ENCODE measurements at regions not wholly inside any gene's neighbourhood (a gene's known extent, or its start where the extent isn't known, plus 50 kb on each side); places are given as distances from the start of the nearest gene placed in this dataset.

- TF ChIP-seq ZNF512B (CRISPR knock-in tag; IDR thresholded peaks at IDR 0.05; ENCODE audit: borderline replicate concordance) (0 out of 2 replicates have a peak, but pooled peaks have one; percentile 49), KLF16 (CRISPR knock-in tag; IDR thresholded peaks at IDR 0.05) (no peak), ZNF605 (CRISPR knock-in tag; IDR thresholded peaks at IDR 0.05) (peak; percentile 42; the same call in 1 of the 2 replicates), ZFP91 (CRISPR knock-in tag; IDR thresholded peaks at IDR 0.05; ENCODE audit: borderline replicate concordance) (peak; percentile 34; the same call in 1 of the 2 replicates), HNF4A (CRISPR knock-in tag; IDR thresholded peaks at IDR 0.05) (peak; percentile 63; the same call in 1 of the 2 replicates), SAFB2 (CRISPR knock-in tag; IDR thresholded peaks at IDR 0.05; ENCODE audit: borderline replicate concordance, low read depth) (no peak), PCBP2 (optimal IDR thresholded peaks at IDR 0.05; ENCODE audit: low read depth, low read length, poor library complexity, severe bottlenecking) (no peak), ZFY (CRISPR knock-in tag; IDR thresholded peaks at IDR 0.05) (peak; percentile 52; the same call in 1 of the 2 replicates), ASH2L (IDR thresholded peaks at IDR 0.05; ENCODE audit: insufficient read length, low read depth, low read length) (peak; percentile 7)
These were observed 143.9 kb upstream of the UMPS start (continued) for GRCh38 chr3:124586126-124587052.

Measured in HepG2 (cell line).